ENCODE measurements at regions not wholly inside any gene's neighbourhood (a gene's known extent, or its start where the extent isn't known, plus 50 kb on each side); places are given as distances from the start of the nearest gene placed in this dataset.
"Not testable (repeated sequence)": the region's sequence is repeated elsewhere in the genome, so short reads cannot be mapped to it uniquely, and the experiment has no call there.

DNA sequence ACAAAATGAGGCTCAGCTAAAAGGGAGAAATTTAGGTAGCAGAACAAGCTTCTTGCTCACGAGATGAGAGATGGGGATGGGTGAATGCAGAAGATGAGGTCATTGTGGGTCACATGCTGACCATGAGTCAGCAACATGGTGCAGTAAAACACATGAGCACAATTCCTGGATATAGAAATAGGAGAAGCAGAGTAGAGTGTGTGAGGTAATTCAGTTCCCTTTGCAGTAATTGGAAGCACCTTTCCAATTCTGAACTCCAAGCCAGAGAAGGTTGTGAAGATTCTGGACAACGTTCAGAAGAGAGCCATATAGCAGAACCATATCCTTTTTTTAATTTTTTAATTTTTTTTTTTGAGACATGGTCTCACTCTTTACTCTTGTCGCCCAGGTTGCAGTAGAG, 62.0 kb upstream of the LMNTD1 start:
- DNase-seq = no peak

- DNase-seq = no peak
Measured at GRCh38 chr12:25616286-25616685, 63.2 kb upstream of the LMNTD1 start.

DNA sequence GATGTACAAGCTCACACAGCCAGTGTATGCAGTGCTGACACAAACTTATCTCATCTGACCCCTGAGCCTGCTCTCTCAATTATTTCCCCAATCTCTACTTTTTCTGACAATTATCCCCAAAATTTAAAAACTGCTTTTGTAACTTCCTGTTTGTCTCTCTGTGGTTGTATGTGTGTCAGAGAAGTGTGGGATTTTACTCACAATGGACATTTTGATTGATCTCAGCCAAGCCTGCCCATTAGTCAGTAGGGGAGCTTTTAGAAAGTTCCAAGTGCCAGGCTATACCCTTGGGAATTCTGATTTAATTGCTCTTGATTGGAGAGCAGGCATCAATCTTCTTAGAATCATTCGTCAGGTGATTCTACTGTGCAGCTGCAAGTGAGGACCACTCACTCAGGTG, 64.9 kb upstream of the LMNTD1 start:
- DNase-seq = no peak

- no peak for DNase-seq
Measured at GRCh38 chr12:25623816-25624215, 70.7 kb upstream of the LMNTD1 start.

GRCh38 chr12:25625146-25625545, 72.1 kb upstream of the LMNTD1 start:
- no peak for DNase-seq

- DNase-seq = no peak
Measured at GRCh38 chr12:25629341-25629740, 76.3 kb upstream of the LMNTD1 start.

DNA sequence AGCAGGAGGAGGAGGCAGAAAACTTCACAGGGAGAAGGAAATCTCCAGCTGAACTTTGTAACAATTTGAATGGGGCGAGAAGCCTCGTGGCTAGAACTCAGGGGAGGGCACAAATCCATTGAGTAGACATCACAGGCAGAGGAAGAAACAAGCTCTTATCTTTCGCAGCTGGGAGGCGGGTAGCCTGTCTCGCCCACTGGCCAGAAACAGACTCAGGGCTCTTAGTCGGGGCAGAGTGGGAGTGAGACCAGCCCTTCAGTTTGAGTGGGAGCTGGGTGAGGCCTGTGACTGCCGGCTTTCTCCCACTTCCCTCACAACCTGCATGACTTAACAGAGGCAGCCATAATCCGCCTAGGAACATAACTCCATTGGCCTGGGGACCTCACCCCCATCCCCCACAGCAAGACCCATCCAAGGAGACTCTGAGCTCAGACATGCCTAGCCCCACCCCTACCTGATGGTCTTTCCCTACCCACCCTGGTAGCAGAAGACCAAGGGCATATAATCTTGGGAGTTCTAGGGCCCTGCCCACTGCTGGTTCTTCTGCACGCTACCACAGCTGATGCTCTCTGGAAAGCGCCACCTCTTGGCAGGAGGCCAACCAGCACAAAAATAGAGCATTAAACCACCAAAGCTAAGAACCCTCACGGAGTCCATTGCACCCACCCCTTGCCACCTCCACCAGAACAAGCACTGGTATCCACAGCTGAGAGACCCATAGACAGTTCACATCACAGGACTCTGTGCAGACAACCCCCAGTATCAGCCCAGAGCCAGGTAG, 77.8 kb upstream of the LMNTD1 start:
- not testable (repeated sequence) for DNase-seq

GRCh38 chr12:25633149-25633548, 80.1 kb upstream of the LMNTD1 start:
- DNase-seq = not testable (repeated sequence)

- DNase-seq = no peak
Measured at GRCh38 chr12:25637752-25638151, 84.7 kb upstream of the LMNTD1 start.

DNA sequence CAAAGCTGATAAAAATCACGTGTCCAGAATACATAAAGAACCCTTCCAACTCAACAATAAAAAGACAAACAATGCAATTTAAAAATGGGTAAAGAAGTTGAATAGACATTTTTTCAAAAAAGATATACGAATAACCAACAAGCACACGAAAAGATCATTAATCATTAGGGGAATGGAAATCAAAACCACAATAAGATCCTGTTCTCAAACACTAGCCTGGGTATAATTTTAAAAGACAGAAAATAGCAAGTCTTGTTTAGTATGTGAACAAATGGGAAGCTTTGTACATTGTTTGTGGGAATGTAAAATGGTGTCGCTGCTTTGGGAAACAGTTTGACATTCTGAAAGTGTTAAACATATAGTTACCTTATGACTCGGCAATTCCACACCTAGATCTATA, 86.3 kb upstream of the LMNTD1 start:
- no peak for DNase-seq

- DNase-seq = no peak
Measured at GRCh38 chr12:25644979-25645378, 91.9 kb upstream of the LMNTD1 start.

DNA sequence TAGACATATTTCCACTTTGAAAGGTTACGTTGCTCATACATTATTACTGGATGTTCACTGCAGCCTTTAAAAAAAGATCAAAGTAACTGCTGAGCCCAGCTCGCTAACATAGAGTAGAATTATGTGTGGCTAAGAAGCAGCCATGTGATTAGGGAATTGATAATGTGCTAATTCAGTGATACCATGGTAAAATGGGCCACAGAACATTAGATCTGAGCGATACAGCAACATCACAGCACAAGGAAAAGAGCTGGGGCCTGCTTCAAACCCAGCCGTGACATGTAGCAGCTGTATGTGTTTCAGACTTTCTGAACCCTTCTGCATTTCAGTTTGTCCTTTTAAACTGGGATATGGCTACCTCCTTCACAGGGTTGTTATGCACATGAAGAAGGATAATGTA, 92.3 kb upstream of the LMNTD1 start:
- DNase-seq = no peak

- no peak for DNase-seq
Measured at GRCh38 chr12:25651931-25652330, 98.8 kb upstream of the LMNTD1 start.

DNA sequence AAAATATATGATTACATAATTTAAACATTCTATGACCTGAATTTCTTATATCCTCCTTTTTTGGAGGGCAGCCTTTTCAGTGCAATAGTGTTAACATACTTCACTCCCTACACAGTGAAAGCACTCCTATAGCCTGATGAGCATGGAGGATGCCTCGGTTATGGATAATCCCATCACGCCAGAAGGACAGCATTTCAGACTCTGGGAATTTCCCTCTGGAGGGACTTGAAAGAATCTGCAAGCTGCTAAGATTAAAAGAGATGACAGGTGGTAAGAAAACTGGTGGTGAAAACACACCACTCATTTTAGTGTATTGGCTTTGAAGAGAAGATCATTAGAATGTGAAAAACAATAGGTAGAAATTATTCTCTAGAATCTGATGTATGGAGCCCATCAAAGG, 99.3 kb upstream of the LMNTD1 start:
- no peak for DNase-seq

GRCh38 chr12:25653487-25654175, 100.5 kb upstream of the LMNTD1 start:
- no peak for DNase-seq

GRCh38 chr12:25655702-25656101, 102.6 kb upstream of the LMNTD1 start:
- no peak for DNase-seq

DNA sequence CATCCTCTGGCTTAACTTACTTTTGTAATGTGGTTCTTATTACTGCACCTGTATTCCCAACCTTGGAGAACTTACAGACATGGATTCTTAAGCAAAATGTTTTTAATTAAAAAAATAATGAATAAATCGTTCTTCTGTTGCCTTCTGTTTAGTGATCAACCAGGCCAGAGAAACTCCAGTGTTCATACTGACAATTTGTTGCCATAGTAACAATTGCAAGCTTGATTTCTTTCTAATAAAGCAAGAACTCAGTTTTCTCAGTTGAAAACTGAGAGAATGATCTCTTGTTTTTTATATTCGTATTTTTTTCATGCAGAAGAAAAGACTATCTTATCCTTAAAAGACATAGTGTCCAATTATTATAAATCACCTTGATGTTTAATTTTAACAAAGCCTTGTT, 106.5 kb upstream of the LMNTD1 start:
- no peak for DNase-seq

- DNase-seq = no peak
Measured at GRCh38 chr12:25670076-25671055, 117.3 kb upstream of the LMNTD1 start.

DNA sequence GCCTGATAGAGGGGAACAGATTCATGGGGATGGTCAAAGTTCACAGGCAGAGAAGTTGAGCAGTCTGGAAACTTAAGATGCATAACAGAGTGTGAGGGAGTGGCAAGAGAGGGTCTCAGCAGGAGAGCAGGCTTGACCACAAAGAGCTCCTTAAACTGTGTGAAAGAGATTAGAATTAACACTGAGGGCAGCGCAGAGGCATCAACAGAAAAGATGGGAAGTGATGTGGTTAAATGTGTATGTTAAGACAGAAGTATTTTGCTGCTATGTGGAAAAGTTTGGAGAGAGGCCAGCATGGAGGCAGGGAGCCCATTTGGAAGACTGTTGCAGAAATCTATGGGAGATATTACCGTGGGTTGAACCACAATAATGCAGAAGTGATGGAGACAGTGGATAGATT, 122.7 kb upstream of the LMNTD1 start:
- no peak for DNase-seq

DNA sequence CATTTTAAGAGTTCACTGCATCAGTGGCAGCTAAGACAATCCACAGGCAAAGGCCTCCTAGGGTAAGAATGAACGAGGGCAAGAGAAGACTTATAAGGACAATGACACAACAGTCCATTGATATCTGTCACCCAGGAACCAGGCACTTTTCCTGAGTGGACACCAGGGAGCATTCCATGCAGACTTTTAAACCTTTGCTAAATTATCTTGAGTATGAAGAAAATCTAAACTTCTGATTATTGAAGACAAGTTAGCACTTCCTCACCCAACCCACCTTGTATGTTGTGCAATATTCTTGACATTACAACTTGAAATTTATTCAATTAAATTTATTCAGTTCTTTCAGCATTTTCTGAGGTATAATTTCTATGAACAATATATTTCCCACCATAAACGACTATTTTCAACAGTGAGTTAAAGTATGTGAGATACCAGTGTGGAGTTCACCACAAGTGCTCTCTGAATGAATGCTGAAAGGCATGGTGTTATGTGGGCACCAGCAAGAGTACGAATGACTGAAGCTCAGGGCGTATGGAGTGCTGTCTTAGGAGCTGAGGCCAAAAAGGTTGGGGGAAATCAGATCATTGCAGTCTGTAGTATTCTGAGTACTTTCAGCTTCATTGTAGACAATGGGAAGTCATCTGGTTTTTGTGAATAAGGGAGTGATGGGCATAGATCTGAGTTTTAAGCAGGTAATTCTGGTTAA, 124.3 kb upstream of the LMNTD1 start:
- DNase-seq = no peak

DNA sequence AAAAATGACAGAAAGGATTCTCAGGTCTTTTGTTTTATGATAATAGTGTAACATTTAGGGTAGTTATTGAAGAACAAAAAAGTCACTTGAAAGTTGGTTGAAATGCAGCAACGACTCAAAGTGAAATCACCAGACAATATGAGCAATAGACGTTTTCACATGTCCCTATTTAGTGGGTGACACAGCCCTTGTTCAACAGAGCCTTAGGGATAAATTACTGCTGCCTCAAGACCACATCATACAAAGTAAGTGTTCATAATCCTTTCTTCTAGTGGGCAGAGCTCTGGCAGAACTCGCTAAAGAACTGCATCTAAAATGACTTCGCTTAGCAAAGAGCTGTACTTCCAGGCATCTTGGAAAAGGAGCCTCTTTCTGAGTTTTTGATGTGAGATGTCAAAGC, 128.5 kb upstream of the LMNTD1 start:
- DNase-seq = no peak

- no peak for DNase-seq
Measured at GRCh38 chr12:25682421-25682820, 129.3 kb upstream of the LMNTD1 start.

GRCh38 chr12:25684070-25684469, 131.0 kb upstream of the LMNTD1 start:
- DNase-seq = no peak
